Esophagus (tissue), 2 donors: ENCODE measurements at regions not wholly inside any gene's neighbourhood (a gene's known extent, or its start where the extent isn't known, plus 50 kb on each side); places are given as distances from the start of the nearest gene placed in this dataset.
"Not testable (repeated sequence)": the region's sequence is repeated elsewhere in the genome, so short reads cannot be mapped to it uniquely, and the experiment has no call there.

ENCODE experiments used
- H3K27ac ChIP-seq, 2 donors: one replicate each; pipeline ENCODE4 v1.5.1; 2013; ENCODE audit warnings: low read depth in 2 of 2, mild to moderate bottlenecking in 2 of 2, inconsistent platforms in 1 of 2, low read length in 1 of 2, moderate library complexity in 1 of 2
- H3K27me3 ChIP-seq, 2 donors: one replicate each; pipeline ENCODE4 v1.6.1; 2013; ENCODE audit warnings: low read length in 2 of 2, control low read depth in 1 of 2, mild to moderate bottlenecking in 1 of 2; ENCODE audit not compliant: insufficient read depth in 2 of 2, control insufficient read depth in 1 of 2
- H3K36me3 ChIP-seq, 2 donors: one replicate each; pipeline ENCODE4 v1.6.1; 2013; ENCODE audit warnings: low read length in 1 of 2; ENCODE audit not compliant: control insufficient read depth in 2 of 2, insufficient read depth in 2 of 2
- H3K4me1 ChIP-seq, 2 donors: one replicate each; pipeline ENCODE4 v1.6.1; 2013; ENCODE audit warnings: low read length in 1 of 2; ENCODE audit not compliant: control insufficient read depth in 2 of 2, insufficient read depth in 2 of 2
- H3K4me3 ChIP-seq, 2 donors: one replicate each; pipeline ENCODE4 v1.5.1; 2013; ENCODE audit warnings: low read length in 2 of 2, mild to moderate bottlenecking in 2 of 2, low read depth in 1 of 2, moderate library complexity in 1 of 2
- H3K9me3 ChIP-seq, 2 donors: one replicate each; pipeline ENCODE4 v1.6.1; 2013; ENCODE audit warnings: mild to moderate bottlenecking in 2 of 2, low read depth in 1 of 2, low read length in 1 of 2, moderate library complexity in 1 of 2; ENCODE audit not compliant: control insufficient read depth in 2 of 2, insufficient read depth in 1 of 2
- WGBS, 2 donors: extraction: QIAGEN DNeasy Blood & Tissue Kit; methylation state at CpG; one replicate each; pipeline ENCODE4 v1.1.7; 2013; 5-methylcytosine and 5-hydroxymethylcytosine counted together
- donor health status: healthy with polysubstance abuse.
- donor health status: Bipolar disorder and iron deficiency.

DNA sequence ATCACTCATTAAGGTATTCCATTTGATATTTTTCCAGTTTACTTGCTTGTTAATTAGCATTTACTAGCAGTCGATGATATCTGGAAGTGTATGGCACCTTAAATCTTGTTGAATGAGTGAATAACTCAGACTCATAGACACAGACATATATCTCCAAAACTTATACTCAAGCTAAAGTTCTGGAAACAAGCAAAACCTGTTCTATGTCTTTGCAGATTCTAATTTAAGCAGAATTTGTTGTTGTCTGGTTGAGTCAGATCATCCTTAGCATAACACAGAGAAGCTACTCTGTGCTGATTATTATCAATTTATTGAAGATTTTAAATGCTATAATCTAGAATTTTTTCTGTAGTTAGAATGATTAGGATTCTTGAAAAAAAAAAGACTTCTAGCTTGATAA is 296.2 kb downstream of the MDFIC start:
- Histone ChIP-seq H3K27me3 (no peaks in the 10 kb centered on the region), H3K27ac (no peak overlapping the region), H3K4me3 (no peak overlapping the region), H3K9me3 (no peaks in the 10 kb centered on the region), H3K36me3 (no peaks in the 10 kb centered on the region), H3K4me1 (no peaks in the 10 kb centered on the region)
- 83 to 84% methylated on average over 1 of the region's 1 CpG for WGBS, 2 donors

DNA sequence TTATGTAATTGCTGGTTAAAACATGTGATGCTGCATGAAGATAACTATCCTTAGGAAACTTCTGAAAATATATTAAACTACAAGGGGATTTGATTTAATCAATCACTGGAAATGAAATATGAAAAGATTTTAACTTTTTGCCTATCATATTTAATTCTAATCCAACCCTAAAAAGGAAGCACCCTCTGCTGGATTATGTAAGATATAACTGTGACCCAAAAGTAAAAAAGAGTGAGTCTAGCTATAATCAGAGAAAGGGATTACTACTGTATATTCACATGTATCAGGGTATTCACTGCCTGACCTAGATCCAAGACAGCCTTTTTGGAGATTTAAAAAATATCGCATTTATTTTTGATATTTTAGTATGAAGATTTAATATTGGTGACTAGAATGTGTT is 295.5 kb downstream of the MDFIC start:
- Histone ChIP-seq H3K9me3 (no peaks in the 10 kb centered on the region), H3K36me3 (no peaks in the 10 kb centered on the region), H3K4me3 (no peak overlapping the region), H3K27ac (no peak overlapping the region), H3K4me1 (no peaks in the 10 kb centered on the region), H3K27me3 (no peaks in the 10 kb centered on the region)
- 36 to 72% methylated on average over 1 of the region's 1 CpG for WGBS, 2 donors

DNA sequence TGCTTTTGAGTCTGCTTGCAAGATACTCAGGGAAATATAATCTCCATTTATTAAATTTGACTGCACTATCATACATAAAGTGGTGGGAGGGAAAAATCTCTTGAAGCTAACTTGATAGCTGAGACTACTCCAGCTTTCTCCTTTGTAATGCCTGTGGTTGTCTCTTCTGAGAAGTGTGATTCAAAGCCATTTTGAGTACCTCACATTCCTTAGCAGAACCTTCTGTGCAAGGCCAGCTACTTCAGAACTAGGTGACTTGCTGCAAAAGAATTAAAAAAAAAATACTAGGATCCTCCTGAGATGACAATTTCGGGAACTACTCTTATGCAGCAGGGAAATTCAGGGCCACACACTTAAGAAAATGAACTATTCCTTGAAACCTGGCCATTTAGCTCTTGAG is 294.8 kb downstream of the MDFIC start:
- H3K27ac ChIP-seq: no peak overlapping the region
- no peaks in the 10 kb centered on the region for H3K36me3 ChIP-seq
- no peak overlapping the region for H3K4me3 ChIP-seq
- no peaks in the 10 kb centered on the region for H3K9me3 ChIP-seq
- no peaks in the 10 kb centered on the region for H3K27me3 ChIP-seq
- 91 to 92% methylated on average over 1 of the region's 1 CpG for WGBS, 2 donors
- H3K4me1 ChIP-seq: no peaks in the 10 kb centered on the region

DNA sequence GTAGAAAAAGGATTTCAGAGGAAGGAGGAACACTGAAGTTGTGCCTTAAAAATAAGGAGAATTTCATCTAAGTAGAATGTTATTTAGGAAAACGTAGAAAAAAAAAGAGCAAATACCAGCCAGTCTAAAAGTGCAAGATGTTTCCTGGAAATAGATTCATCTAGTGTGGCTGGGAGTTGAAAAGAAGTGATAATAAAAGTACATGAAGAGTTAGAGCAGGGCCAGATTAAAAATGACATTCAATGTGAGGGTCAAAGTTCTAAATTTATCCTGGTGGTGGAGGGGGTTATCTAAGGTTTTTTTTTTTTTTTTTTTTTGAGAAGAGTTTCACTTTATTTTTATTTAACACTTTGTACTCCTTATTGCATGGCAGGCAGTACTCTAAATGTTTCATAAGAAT is 289.3 kb downstream of the MDFIC start:
- H3K36me3 ChIP-seq: no peaks in the 10 kb centered on the region
- WGBS, 2 donors: 61 to 70% methylated on average over 1 of the region's 1 CpG

DNA sequence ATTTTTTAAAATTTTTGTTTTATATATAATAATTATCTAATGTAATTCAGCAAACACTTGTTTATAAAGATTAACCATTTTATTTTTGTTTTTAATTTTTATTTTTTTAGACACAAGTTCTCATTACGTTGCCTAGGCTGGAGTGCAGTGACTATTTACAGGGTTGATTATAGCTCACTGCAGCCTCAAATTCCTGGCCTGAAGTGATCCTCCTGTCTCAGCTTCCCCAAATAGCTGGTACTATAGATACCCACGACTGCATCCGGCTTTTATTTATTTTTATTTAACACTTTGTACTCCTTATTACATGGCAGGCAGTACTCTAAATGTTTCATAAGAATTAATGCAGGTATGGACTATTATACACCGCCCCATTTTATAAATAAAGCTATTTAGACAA is 288.7 kb downstream of the MDFIC start:
- Histone ChIP-seq H3K4me3 (no peak overlapping the region), H3K9me3 (peaks cover 3 to 7% of the 10 kb centered on the region in 2 donors), H3K4me1 (no peaks in the 10 kb centered on the region), H3K36me3 (no peaks in the 10 kb centered on the region), H3K27me3 (peaks cover 0 to 3% of the 10 kb centered on the region in 2 donors), H3K27ac (no peak overlapping the region)
- 79 to 81% methylated on average over 4 of the region's 4 CpGs for WGBS, 2 donors

More for the DNA sequence above, 289.3 kb downstream of the MDFIC start:
- H3K27me3 ChIP-seq: peaks cover 0 to 3% of the 10 kb centered on the region in 2 donors
- no peaks in the 10 kb centered on the region for H3K4me1 ChIP-seq
- H3K9me3 ChIP-seq: peaks cover 3 to 6% of the 10 kb centered on the region in 2 donors
- no peak overlapping the region for H3K4me3 ChIP-seq
- H3K27ac ChIP-seq: no peak overlapping the region

DNA sequence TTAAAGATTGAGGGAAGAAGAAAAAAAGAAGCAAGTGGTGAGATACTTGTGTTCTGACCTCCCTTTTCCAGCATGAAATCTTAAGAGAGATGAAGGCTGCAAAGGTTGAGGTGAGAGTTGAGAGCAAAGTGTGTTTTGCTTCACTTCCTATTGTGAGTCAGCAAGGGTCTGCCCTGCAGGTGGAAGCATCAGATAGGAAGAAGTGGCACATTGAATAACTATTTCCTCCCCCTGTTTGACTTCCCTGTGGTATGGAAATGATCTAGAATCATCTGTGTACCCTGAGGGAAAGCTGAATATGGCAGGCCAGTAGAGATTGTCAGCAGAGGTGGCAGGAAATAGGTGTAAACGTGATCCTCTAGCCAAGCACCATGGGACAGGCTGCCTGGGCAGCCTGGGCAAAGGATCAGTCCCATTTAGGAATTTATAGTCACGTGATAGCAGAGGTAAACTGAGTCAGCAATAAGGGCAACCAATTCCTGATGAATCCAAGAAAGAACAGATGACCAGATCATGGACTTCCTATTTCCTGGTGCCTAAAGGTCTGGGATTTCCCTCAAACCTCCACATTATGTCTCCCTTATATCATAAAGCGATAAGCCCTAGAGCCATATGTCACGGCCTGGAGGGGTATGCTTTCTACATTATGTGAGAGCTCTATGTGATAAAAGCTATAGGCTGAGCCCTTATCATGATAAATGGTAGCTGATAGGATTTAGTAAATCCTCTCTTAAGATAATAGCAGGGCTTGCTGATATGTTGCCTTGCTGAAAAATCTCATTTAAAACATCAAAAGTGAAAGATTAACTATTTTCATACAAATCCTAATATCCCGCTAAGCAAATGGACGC is 287.0 kb downstream of the MDFIC start:
- WGBS, 2 donors: 74 to 81% methylated on average over 6 of the region's 6 CpGs
- Histone ChIP-seq H3K27me3 (peaks cover 0 to 3% of the 10 kb centered on the region in 2 donors), H3K9me3 (peaks cover 3 to 7% of the 10 kb centered on the region in 2 donors), H3K4me1 (no peaks in the 10 kb centered on the region), H3K36me3 (no peaks in the 10 kb centered on the region), H3K4me3 (no peak overlapping the region), H3K27ac (no peak overlapping the region)

DNA sequence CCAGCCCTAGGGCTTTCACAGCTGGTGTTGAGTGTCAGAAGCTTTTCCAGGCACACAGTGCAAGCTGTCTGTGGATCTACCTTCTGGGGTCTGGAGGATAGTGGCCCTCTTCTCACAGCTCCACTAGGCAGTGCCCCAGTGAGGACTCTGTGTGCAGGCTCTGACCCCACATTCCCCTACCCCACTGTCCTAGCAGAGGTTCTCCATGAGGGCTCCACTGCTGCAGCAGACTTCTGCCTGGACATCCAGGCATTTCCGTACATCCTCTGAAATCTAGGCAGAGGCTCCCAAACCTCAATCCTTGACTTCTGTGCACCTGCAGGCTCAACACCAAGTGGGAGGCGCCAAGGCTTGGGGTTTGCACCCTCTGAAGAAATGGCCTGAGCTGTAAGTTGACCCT is 284.5 kb downstream of the MDFIC start:
- H3K27ac ChIP-seq, H3K27me3 ChIP-seq, H3K9me3 ChIP-seq, H3K4me3 ChIP-seq, H3K36me3 ChIP-seq, H3K4me1 ChIP-seq: not testable (repeated sequence)
- WGBS, 2 donors: 62 to 73% methylated on average over 2 of the region's 2 CpGs

DNA sequence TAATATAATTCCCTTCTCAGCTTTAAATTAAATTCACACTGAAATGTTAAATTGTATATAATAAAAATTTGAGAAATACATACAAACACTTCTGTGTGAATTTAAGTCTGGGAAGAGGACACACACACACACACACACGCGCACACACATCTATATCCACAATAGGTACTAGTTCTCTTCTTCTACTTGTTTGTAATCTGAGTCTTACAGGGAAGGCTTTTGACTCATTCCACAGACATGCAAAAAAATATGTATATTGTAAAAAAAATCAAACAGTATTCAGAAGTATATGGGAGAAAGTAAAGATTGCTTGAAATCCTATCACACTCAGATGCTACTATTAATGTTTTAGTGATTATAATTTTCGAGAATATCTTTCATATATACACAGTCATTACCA is 276.2 kb downstream of the MDFIC start:
- H3K9me3 ChIP-seq: no peaks in the 10 kb centered on the region
- H3K27ac ChIP-seq: no peak overlapping the region
- no peaks in the 10 kb centered on the region for H3K36me3 ChIP-seq
- H3K4me1 ChIP-seq: no peaks in the 10 kb centered on the region
- WGBS, 2 donors: 91 to 92% methylated on average over 3 of the region's 3 CpGs
- no peak overlapping the region for H3K4me3 ChIP-seq
- H3K27me3 ChIP-seq: no peaks in the 10 kb centered on the region

DNA sequence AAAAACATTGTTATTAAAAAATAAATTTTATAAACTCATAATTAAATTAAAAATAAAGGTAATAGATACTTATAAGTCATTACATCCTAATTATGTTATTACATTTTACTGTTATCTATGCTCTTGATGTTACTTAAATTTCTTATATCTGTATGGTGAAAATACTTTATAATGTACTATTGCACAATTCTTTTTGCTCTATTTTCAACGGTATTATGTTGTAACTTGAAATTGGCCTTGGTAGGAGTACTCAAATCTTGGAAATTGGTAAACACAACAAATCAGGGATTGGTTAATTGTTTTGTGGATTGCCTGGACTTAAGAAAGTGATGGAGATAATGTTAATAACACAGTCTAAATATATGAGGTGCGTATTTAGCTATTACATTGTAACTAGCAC is 273.3 kb downstream of the MDFIC start:
- WGBS, 2 donors: 83 to 85% methylated on average over 2 of the region's 2 CpGs
- no peaks in the 10 kb centered on the region for H3K27me3 ChIP-seq
- H3K36me3 ChIP-seq: no peaks in the 10 kb centered on the region
- H3K4me1 ChIP-seq: no peaks in the 10 kb centered on the region
- no peaks in the 10 kb centered on the region for H3K9me3 ChIP-seq
- H3K27ac ChIP-seq: no peak overlapping the region
- no peak overlapping the region for H3K4me3 ChIP-seq

DNA sequence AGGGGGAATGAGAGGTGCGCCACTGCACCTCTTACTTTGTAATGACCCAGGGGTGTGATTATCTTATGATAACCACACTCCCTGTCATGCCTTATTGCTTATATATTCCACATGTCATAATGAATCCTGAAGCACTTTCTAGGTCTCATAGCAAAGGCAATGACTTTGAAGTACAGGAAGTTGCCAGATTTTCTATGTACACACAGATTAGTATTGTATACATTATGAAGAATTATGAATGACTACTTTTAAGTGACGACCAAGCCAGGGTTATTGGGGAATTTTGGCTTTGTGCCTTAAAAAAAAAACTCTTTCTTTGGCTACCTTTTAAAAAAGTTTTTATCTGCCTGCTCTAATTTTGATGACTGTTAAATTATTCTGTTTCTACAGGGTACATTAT is 269.6 kb downstream of the MDFIC start:
- H3K4me1 ChIP-seq: no peaks in the 10 kb centered on the region
- 31 to 35% methylated on average over 2 of the region's 2 CpGs for WGBS, 2 donors
- H3K27ac ChIP-seq: no peak overlapping the region
- no peaks in the 10 kb centered on the region for H3K36me3 ChIP-seq
- H3K9me3 ChIP-seq: no peaks in the 10 kb centered on the region
- H3K27me3 ChIP-seq: no peaks in the 10 kb centered on the region
- H3K4me3 ChIP-seq: no peak overlapping the region
